ENCODE measurements at regions not wholly inside any gene's neighbourhood (a gene's known extent, or its start where the extent isn't known, plus 50 kb on each side); places are given as distances from the start of the nearest gene placed in this dataset.

GRCh38 chr5:18900644-18901043 is 1087.4 kb downstream of the CDH18 start:
- 66 to 71% (median 67%) methylated on average over 3 of the region's 3 CpGs for WGBS, 5 donors
- Histone ChIP-seq H3K36me3 (no peaks in the 10 kb centered on the region), H3K27me3 (no peaks in the 10 kb centered on the region), H3K27ac (no peak overlapping the region), H3K4me3 (no peak overlapping the region), H3K9me3 (peaks cover 0 to 8% (median 0%) of the 10 kb centered on the region in 4 donors), H3K4me1 (no peaks in the 10 kb centered on the region)
- DNase-seq: no peak
- TF ChIP-seq EP300 (IDR thresholded peaks at IDR 0.05) (no peak), CTCF (IDR thresholded peaks at IDR 0.05) (no peak), POLR2AphosphoS5 (IDR thresholded peaks at IDR 0.05) (no peak), POLR2A (IDR thresholded peaks at IDR 0.05) (no peak)
- intact Hi-C loops (cut with DNase I; ENCODE audit: low total_unique reads): no loop called here

- 39 to 58% (median 43%) methylated on average over 5 of the region's 5 CpGs for WGBS, 5 donors
- TF ChIP-seq POLR2A (IDR thresholded peaks at IDR 0.05) (no peak), EP300 (IDR thresholded peaks at IDR 0.05) (no peak), POLR2AphosphoS5 (IDR thresholded peaks at IDR 0.05) (no peak), CTCF (IDR thresholded peaks at IDR 0.05) (no peak)
- Histone ChIP-seq H3K4me3 (no peak overlapping the region), H3K4me1 (no peaks in the 10 kb centered on the region), H3K27me3 (no peaks in the 10 kb centered on the region), H3K36me3 (no peaks in the 10 kb centered on the region), H3K27ac (no peak overlapping the region), H3K9me3 (peaks cover 0 to 9% (median 0%) of the 10 kb centered on the region in 4 donors)
- intact Hi-C loops (cut with DNase I; ENCODE audit: low total_unique reads): no loop called here
- no peak for DNase-seq
Measured at GRCh38 chr5:18920966-18921365, 1067.0 kb downstream of the CDH18 start.

GRCh38 chr5:18932081-18932480 is 1055.9 kb downstream of the CDH18 start:
- Histone ChIP-seq H3K9me3 (no peaks in the 10 kb centered on the region), H3K4me3 (no peak overlapping the region), H3K27me3 (no peaks in the 10 kb centered on the region), H3K27ac (no peak overlapping the region), H3K4me1 (no peaks in the 10 kb centered on the region), H3K36me3 (no peaks in the 10 kb centered on the region)
- no peak for DNase-seq
- WGBS, 5 donors: 57 to 77% (median 73%) methylated on average over 2 of the region's 2 CpGs
- intact Hi-C loops (cut with DNase I; ENCODE audit: low total_unique reads): no loop called here
- TF ChIP-seq POLR2A (IDR thresholded peaks at IDR 0.05) (no peak), EP300 (IDR thresholded peaks at IDR 0.05) (no peak), POLR2AphosphoS5 (IDR thresholded peaks at IDR 0.05) (no peak), CTCF (IDR thresholded peaks at IDR 0.05) (no peak)

- Histone ChIP-seq H3K4me1 (no peaks in the 10 kb centered on the region), H3K9me3 (peaks cover 0 to 10% (median 4%) of the 10 kb centered on the region in 4 donors), H3K36me3 (no peaks in the 10 kb centered on the region), H3K4me3 (no peak overlapping the region), H3K27me3 (no peaks in the 10 kb centered on the region), H3K27ac (no peak overlapping the region)
- WGBS, 5 donors: 63 to 75% (median 68%) methylated on average over 5 of the region's 5 CpGs
- intact Hi-C loops (cut with DNase I; ENCODE audit: low total_unique reads): no loop called here
- DNase-seq: no peak
- no peak for TF ChIP-seq POLR2A (IDR thresholded peaks at IDR 0.05)
Measured at GRCh38 chr5:18944771-18945170, 1043.2 kb downstream of the CDH18 start.

DNA sequence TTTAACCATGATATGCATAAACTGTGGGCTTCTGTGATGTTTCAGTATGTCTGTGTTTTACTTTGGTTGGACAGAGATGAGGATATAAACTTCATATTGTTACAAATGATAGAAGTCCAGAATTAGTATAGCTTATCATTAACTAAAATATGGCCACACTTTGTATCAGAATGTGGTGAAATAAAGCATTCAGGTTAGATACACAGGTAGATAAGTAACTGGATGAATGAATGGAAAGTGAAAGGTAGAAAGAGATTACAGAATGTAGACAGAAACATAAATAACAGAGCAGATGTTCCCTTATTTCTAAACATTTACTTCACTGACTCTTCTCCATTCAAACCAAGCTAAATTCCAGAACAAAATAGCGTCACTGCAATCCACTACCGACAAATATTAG is 1033.8 kb downstream of the CDH18 start:
- peaks cover 0 to 5% (median 0%) of the 10 kb centered on the region in 4 donors for H3K9me3 ChIP-seq
- H3K4me3 ChIP-seq: no peak overlapping the region
- no peak overlapping the region for H3K27ac ChIP-seq
- H3K4me1 ChIP-seq: no peaks in the 10 kb centered on the region
- H3K27me3 ChIP-seq: no peaks in the 10 kb centered on the region
- no peak for DNase-seq
- no peaks in the 10 kb centered on the region for H3K36me3 ChIP-seq
- 43 to 74% (median 47%) methylated on average over 2 of the region's 2 CpGs for WGBS, 5 donors
- TF ChIP-seq CTCF (IDR thresholded peaks at IDR 0.05): no peak
- no peak for TF ChIP-seq POLR2AphosphoS5 (IDR thresholded peaks at IDR 0.05)
- TF ChIP-seq POLR2A (IDR thresholded peaks at IDR 0.05): no peak
- no peak for TF ChIP-seq EP300 (IDR thresholded peaks at IDR 0.05)
- intact Hi-C loops (cut with DNase I; ENCODE audit: low total_unique reads): no loop called here
